Activated T-helper 2 cell treated with anti-CD3 and anti-CD28 coated beads, Interferon-gamma antibody, Interleukin-2, Interleukin-4, amounts not matched to agents 10 μg/mL and 5 μg/mL and 100 μg/mL, durations not matched to agents 14 hours and 24 hours and 36 hours (primary cell): ENCODE measurements at regions not wholly inside any gene's neighbourhood (a gene's known extent, or its start where the extent isn't known, plus 50 kb on each side); places are given as distances from the start of the nearest gene placed in this dataset.
"Not testable (repeated sequence)": the region's sequence is repeated elsewhere in the genome, so short reads cannot be mapped to it uniquely, and the experiment has no call there.

Experiments used
- DNase-seq: peaks from one replicate; pipeline ENCODE4 v3.0.0; 2021; ENCODE audit warnings: low spot score
- H3K27ac Mint-ChIP-seq: one replicate; pipeline ENCODE4 v1.8.0; 2021; ENCODE audit warnings: mixed read lengths
- H3K27me3 Mint-ChIP-seq: one replicate; pipeline ENCODE4 v1.8.0; 2021; ENCODE audit warnings: low read depth, mixed read lengths
- H3K36me3 Mint-ChIP-seq: one replicate; pipeline ENCODE4 v1.8.0; 2021; ENCODE audit warnings: low read depth, mixed read lengths
- H3K4me1 Mint-ChIP-seq: one replicate; pipeline ENCODE4 v1.8.0; 2021; ENCODE audit warnings: low read depth, mixed read lengths
- H3K4me3 Mint-ChIP-seq: one replicate; pipeline ENCODE4 v1.8.0; 2021; ENCODE audit warnings: low read depth, mild to moderate bottlenecking, moderate library complexity, mixed read lengths
- H3K9me3 Mint-ChIP-seq: one replicate; pipeline ENCODE4 v1.8.0; 2021; ENCODE audit warnings: mixed read lengths
- intact Hi-C: fragments of 100-400 bp; cut with micrococcal nuclease; formaldehyde crosslinking; loops from one replicate; pipeline ENCODE4 v1.15.1; 2023

DNA sequence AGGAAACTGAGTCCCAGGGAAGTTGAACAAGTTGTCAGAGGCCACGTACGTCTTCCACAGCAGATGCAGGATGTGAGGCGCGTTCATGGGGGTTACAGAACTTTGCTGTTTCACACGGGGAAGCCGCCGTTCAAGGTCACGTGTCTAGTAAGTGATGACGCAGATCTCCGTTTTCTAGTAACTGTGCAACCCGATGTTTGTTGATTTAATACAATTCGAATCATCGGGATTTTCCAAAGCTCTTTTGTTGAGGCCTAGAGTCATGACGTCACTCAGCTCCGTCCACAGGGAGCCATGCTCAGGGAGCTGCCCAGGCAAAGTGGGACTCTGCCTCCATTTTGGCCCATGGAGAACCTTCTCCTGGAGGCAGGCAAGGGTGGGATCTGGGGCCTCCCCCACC, 1121.8 kb downstream of the TBC1D22A start:
- intact Hi-C loops, result no loop called here
- no peak overlapping the region for H3K27ac Mint-ChIP-seq

DNA sequence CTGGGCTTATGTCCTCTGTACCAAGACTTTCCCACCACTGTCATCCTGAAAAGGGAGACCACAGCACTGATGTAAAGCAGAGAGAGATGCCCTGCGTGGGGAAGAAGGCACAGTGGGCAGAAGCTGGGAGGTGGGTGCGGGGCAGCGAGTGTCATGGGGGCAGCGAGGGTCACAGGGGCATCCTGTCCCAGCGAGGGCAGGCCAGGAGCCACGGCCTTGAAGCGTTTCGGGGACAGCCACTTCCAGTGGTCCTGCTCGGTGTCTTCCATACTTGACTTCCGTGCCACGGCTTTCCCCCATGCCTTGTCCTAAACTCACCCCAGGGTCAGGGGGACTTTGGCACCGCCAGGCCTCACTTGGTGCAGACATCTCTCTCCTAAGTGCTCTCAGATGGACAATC, 1121.3 kb downstream of the TBC1D22A start:
- Mint-ChIP-seq H3K4me3 (no peak overlapping the region), H3K36me3 (no peaks in the 10 kb centered on the region), H3K27ac (no peak overlapping the region), H3K9me3 (no peaks in the 10 kb centered on the region), H3K4me1 (no peaks in the 10 kb centered on the region), H3K27me3 (no peaks in the 10 kb centered on the region)
- intact Hi-C loops, result no loop called here
- DNase-seq, result no peak

More for the DNA sequence above, 1121.8 kb downstream of the TBC1D22A start:
- Mint-ChIP-seq H3K4me1 (no peaks in the 10 kb centered on the region), H3K36me3 (no peaks in the 10 kb centered on the region), H3K9me3 (no peaks in the 10 kb centered on the region), H3K27me3 (no peaks in the 10 kb centered on the region), H3K4me3 (no peak overlapping the region)
- no peak for DNase-seq

DNA sequence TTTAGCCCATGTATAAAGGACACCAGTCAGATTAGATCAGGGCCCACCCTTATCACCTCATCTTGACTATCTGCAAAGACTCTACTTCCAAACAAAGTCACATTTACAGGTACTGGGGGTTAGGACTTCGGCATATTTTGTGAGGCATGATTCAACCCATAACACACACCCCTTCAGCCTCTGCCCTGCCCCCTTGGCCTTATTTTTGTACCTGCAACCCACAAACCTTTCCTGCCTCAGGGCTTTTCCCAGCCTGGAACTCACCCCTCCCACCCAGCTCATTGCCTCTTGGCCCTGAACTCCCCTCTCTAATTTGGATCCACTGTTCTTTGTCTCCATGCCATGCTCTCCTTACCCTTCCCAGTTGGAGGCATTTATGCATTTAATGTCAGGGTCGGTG, 1116.9 kb downstream of the TBC1D22A start:
- DNase-seq, result no peak
- Mint-ChIP-seq H3K27ac (no peak overlapping the region), H3K36me3 (no peaks in the 10 kb centered on the region), H3K4me3 (no peak overlapping the region), H3K9me3 (no peaks in the 10 kb centered on the region), H3K27me3 (no peaks in the 10 kb centered on the region), H3K4me1 (no peaks in the 10 kb centered on the region)
- intact Hi-C loops, result no loop called here

DNA sequence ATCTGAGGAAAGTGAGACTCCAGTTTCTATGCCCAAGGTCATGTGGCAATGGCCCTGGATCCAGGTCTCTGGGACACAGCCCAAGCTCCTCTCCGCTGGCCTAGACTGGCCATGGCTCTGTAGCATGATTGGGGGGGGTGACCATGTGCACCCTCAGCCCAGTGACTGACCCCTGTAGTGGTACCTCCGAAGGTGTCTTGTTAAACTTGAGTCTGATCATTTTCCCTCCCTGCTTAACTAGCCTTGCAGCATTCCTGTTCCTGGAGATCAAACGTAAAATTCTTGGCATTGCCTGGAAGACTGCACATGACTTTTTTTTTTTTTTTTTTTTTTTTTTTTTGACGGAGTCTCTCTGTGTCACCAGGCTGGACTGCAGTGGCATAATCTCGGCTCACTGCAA, 1116.0 kb downstream of the TBC1D22A start:
- DNase-seq, result no peak
- Mint-ChIP-seq H3K4me1 (no peaks in the 10 kb centered on the region), H3K36me3 (no peaks in the 10 kb centered on the region), H3K27ac (no peak overlapping the region), H3K27me3 (no peaks in the 10 kb centered on the region), H3K4me3 (no peak overlapping the region), H3K9me3 (no peaks in the 10 kb centered on the region)
- intact Hi-C loops, result no loop called here

DNA sequence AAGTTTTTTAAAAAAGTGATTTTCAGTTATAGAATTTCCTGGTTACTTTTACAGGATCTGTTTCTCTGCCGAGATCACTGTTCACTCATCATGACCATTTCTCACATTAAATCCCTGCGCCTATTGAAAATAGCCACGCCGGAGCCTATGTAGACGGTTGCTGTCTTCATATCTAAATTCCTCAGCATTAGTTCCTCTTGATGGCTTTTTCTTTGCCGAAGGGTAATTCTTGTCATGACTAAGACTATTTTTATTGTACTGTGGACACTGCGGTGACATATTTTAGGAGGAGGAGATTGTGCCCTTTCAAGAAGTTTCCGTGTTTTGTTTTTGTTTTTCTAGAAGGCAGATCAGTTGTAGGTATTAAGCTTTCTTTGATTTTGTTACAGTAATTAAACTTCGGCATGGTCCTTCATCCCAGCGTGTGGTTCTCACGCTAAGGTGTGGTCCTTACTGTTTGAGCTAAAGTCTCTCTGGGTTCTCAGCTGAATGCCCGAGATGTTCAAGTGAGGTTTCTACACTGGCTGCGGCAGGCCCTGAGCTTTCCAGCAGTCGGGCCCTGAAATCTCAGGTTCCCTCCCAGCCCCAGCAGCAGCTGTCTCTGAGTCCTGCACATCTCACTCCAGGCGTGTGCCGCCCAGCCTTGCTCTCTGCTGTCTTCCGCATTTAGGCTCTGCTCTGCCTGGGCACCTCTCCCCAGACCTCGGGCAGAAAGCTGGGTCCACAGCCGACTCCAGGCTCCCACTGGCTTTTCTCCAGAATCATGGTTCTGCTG, 1110.5 kb downstream of the TBC1D22A start:
- H3K9me3 Mint-ChIP-seq, result no peaks in the 10 kb centered on the region
- H3K27ac Mint-ChIP-seq, result no peak overlapping the region
- intact Hi-C loops, result no loop called here
- no peaks in the 10 kb centered on the region for H3K36me3 Mint-ChIP-seq
- DNase-seq, result no peak
- no peak overlapping the region for H3K4me3 Mint-ChIP-seq
- H3K27me3 Mint-ChIP-seq, result no peaks in the 10 kb centered on the region
- no peaks in the 10 kb centered on the region for H3K4me1 Mint-ChIP-seq

DNA sequence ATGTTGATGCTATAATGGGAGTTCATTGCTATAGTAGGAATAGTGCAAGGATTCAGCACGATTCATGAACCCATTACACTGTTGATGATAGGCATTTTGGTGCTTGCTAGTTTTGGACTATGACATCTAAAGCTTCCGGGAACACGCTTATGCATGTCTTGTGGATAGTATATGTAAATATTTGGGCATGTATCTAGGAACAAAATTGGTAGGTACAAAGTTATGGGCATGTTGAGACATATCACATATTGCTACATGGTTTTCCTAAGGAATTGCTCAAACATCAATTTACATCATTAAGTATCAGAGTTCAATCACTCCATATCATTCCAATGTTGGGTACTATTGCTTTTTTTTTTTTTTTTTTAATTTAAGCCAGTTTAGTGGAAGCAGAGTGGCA, 1103.2 kb downstream of the TBC1D22A start:
- Mint-ChIP-seq H3K4me3 (no peak overlapping the region), H3K36me3 (no peaks in the 10 kb centered on the region), H3K4me1 (no peaks in the 10 kb centered on the region), H3K27me3 (no peaks in the 10 kb centered on the region), H3K9me3 (no peaks in the 10 kb centered on the region), H3K27ac (no peak overlapping the region)
- no peak for DNase-seq
- intact Hi-C loops, result no loop called here

GRCh38 chr22:47862394-47862793, 1099.9 kb downstream of the TBC1D22A start:
- Mint-ChIP-seq H3K4me3 (no peak overlapping the region), H3K36me3 (no peaks in the 10 kb centered on the region), H3K4me1 (no peaks in the 10 kb centered on the region), H3K9me3 (no peaks in the 10 kb centered on the region), H3K27ac (no peak overlapping the region), H3K27me3 (no peaks in the 10 kb centered on the region)
- intact Hi-C loops, result no loop called here
- DNase-seq, result no peak

DNA sequence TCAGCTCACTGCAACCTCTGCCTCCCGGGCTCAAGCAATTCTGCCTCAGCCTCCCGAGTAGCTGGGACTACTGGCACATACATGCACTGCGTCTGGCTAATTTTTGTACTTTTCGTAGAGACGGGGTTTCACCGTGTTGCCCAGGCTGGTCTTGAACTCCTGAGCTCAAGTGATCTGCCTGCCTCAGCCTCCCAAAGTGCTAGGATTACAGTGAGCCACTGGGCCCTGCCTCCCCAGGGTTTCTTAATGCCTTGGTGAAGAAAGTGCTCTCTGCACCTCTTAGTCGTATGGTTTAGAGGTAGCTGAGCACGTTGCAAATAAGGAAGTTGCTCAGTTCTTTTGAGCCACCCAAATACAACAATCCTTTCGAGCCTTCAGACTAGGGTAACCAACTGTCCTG, 1098.5 kb downstream of the TBC1D22A start:
- H3K27ac Mint-ChIP-seq, H3K9me3 Mint-ChIP-seq, H3K4me3 Mint-ChIP-seq, H3K27me3 Mint-ChIP-seq, H3K36me3 Mint-ChIP-seq, H3K4me1 Mint-ChIP-seq, intact Hi-C loops, DNase-seq: not testable (repeated sequence)

DNA sequence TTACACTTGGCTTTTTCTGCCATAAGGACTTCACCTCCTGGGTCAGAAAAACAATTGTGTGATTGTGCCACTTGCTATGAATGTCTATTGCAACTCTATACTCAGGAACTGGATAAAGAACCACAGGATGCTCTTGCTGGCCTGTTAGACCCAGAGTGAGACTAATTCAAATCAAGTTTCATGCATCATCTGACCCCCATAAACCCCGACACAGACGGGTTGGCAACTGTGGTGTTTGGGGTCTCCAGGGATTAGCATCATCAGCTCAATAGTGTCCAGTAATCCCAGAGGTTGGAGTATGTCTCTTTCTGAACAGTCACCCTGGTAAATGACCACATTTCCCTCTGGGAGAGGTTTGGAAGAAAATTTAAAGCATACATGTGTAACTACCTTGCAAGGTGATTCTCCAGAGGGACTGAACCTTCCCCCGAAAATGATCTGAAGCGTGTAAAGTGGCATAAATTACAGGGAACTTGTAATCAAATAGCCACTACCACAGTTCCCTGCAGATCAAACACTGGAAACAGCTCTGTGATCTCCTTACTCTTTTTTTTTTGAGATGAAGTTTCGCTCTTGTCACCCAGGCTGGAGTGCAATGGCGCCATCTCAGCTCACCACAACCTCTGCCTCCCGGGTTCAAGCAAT, 1097.6 kb downstream of the TBC1D22A start:
- intact Hi-C loops, result no loop called here
- DNase-seq, result no peak
- Mint-ChIP-seq H3K9me3 (no peaks in the 10 kb centered on the region), H3K36me3 (no peaks in the 10 kb centered on the region), H3K27ac (no peak overlapping the region), H3K27me3 (no peaks in the 10 kb centered on the region), H3K4me1 (no peaks in the 10 kb centered on the region), H3K4me3 (no peak overlapping the region)

- intact Hi-C loops, result no loop called here
- Mint-ChIP-seq H3K4me1 (no peaks in the 10 kb centered on the region), H3K27me3 (no peaks in the 10 kb centered on the region), H3K36me3 (no peaks in the 10 kb centered on the region), H3K27ac (no peak overlapping the region), H3K9me3 (no peaks in the 10 kb centered on the region), H3K4me3 (no peak overlapping the region)
- no peak for DNase-seq
These were observed 1096.4 kb downstream of the TBC1D22A start for GRCh38 chr22:47858773-47859306.

DNA sequence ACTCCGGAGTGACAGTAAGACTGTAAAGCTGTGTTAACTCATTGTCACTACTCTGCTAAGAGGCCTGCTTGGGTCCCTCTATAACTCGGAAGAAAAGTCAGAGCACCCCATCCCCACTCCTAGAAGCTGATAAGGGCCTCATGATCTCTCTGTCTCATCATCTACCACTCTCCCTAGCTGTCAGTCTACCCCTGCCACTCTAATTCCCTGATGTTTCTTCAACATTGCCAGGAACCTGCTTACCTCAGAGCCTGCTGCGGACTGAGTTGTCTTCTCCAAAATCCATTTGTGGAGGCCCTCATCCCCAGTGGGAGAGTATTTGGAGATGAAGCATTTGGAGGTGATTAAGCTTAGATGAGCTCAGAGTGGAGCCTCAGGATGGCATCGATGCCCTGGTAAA, 1092.2 kb downstream of the TBC1D22A start:
- Mint-ChIP-seq H3K27me3 (peaks cover 2% of the 10 kb centered on the region), H3K27ac (no peak overlapping the region), H3K4me3 (no peak overlapping the region), H3K9me3 (no peaks in the 10 kb centered on the region), H3K4me1 (no peaks in the 10 kb centered on the region), H3K36me3 (no peaks in the 10 kb centered on the region)
- intact Hi-C loops, result no loop called here
- DNase-seq, result no peak

DNA sequence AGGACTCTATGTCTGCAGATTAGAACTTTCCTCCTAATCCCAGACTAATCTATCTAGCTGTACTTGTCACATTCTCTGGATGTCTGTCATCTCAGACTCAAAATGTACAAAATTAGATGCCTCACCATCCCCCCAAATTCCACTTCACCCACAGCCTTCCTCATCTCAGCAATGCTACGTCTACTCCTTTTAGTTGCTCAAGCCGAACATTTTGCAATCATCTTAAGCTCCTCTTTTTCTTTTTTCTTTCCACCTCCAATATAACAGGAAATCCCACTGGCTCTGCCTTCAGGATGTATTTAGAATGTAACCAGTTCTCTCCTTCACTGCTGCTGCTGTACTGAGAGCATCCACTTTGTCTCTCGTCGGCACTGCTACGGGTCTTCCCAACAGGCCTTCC, 1091.8 kb downstream of the TBC1D22A start:
- DNase-seq, result no peak
- no peak overlapping the region for H3K27ac Mint-ChIP-seq
- no peaks in the 10 kb centered on the region for H3K4me1 Mint-ChIP-seq
- no peak overlapping the region for H3K4me3 Mint-ChIP-seq
- intact Hi-C loops, result no loop called here
- H3K9me3 Mint-ChIP-seq, result no peaks in the 10 kb centered on the region
- H3K36me3 Mint-ChIP-seq, result no peaks in the 10 kb centered on the region
- H3K27me3 Mint-ChIP-seq, result peaks cover 2% of the 10 kb centered on the region

DNA sequence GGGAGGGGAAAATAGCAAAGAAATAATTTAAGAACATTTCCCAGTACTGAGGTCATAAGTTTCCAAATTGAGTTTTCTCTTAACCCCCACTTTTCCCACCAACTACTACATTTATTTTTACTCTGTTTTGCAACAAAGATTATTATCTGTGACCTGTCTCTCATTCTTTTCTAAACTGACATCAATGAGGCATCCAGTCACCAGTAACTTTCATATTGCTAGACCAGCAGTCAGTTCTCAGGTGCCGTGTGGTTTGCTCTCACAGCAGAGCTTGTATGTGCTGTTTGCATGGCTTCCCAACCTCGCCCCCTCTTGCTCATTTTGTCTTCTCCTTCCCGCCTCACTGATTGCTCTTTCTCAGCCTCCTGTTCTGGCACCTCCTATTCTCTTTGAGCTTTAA, 1091.3 kb downstream of the TBC1D22A start:
- Mint-ChIP-seq H3K4me1 (no peaks in the 10 kb centered on the region), H3K27ac (no peak overlapping the region)
- intact Hi-C loops, result no loop called here

More for the DNA sequence above, 1091.3 kb downstream of the TBC1D22A start:
- no peak for DNase-seq
- Mint-ChIP-seq H3K9me3 (no peaks in the 10 kb centered on the region), H3K4me3 (no peak overlapping the region), H3K36me3 (no peaks in the 10 kb centered on the region), H3K27me3 (peaks cover 2% of the 10 kb centered on the region)
